Gastroesophageal sphincter (tissue), 3 donors: ENCODE measurements at regions not wholly inside any gene's neighbourhood (a gene's known extent, or its start where the extent isn't known, plus 50 kb on each side); places are given as distances from the start of the nearest gene placed in this dataset.
"Not testable (repeated sequence)": the region's sequence is repeated elsewhere in the genome, so short reads cannot be mapped to it uniquely, and the experiment has no call there.

Experiments used
- CTCF ChIP-seq, 4 experiments: fragments of 200-600 bp in 2 of 4; fragments of 450-650 bp in 2 of 4; sonication (generic) in 1 of 4; IDR thresholded peaks; one replicate each; pipeline ENCODE4 v1.5.1; 2017 to 2019; ENCODE audit warnings: antibody characterized with exemption in 4 of 4, mild to moderate bottlenecking in 2 of 4, moderate library complexity in 2 of 4
- EP300 ChIP-seq: sonication (generic); formaldehyde crosslinking; IDR thresholded peaks from one replicate; pipeline ENCODE4 v1.6.1; 2017; ENCODE audit warnings: antibody characterized with exemption, mild to moderate bottlenecking
- POLR2A ChIP-seq, 2 donors: fragments of 450-650 bp; IDR thresholded peaks; one replicate each; pipeline ENCODE4 v1.6.1; 2017; ENCODE audit warnings: antibody characterized with exemption in 2 of 2, mild to moderate bottlenecking in 2 of 2, moderate library complexity in 1 of 2

DNA sequence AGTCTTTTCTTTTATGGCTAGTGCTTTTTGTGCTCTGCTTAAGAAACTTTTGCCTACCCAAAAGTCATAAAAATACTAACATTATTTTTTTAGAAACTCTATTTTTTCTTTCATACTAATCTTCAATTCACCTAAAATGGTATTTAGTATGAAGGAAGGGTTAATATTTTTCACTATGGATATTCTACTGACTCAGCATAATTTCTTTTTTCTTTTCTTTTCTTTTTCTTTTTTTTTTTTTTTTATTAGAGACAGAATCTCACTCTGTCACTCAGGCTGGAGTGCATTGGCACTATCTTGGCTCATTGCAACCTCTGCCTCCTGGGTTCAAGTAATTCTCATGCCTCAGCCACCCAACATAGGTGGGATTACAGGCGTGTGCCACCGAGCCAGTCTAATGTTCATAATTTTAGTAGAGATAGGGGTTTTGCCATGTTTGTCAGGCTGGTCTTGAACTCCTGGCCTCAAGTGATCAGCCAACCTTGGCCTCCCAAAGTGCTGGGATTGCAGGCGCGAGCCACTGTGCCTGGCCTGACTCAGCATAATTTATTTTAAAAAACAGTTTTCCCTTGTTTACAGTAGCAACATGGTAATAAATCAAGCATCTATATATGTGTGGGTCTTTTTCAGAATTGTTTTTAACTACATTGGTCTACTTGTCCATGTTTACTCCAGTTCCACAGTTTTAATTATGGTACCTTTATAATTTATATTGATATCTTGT lies 91.8 kb downstream of the GYPE start:
- TF ChIP-seq POLR2A (IDR thresholded peaks at IDR 0.05); CTCF (IDR thresholded peaks at IDR 0.05); EP300: not testable (repeated sequence)
